Femur (tissue), 1 donor: ENCODE measurements at regions not wholly inside any gene's neighbourhood (a gene's known extent, or its start where the extent isn't known, plus 50 kb on each side); places are given as distances from the start of the nearest gene placed in this dataset.
"Not testable (repeated sequence)": the region's sequence is repeated elsewhere in the genome, so short reads cannot be mapped to it uniquely, and the experiment has no call there.

Experiments
- DNase-seq: peaks from one replicate; pipeline ENCODE4 v3.0.0-alpha.2; 2017

DNA sequence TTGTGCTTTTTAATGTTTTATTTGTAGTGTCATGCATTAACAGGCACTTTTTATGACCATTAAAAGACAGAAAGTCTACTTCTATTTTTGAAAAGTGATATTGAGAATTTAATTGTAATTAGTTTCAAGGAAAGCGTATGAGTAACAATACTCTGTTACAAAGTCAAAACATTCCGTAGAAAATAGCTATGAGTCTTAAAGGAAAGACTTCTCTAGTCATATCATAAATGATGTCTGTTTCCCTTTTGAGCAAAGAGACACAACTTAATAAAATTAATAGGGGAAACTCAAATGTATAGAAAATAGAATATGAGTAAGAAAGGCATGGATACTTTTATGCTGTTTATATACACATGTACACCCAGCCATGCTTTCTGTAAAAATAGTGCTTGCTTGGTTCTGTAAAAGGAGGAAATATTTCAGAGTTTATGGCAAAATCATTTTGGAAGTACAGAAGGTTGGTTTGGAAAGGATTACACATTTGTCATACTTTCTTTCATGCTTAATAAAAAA is 107.8 kb upstream of the AHI1 start:
- no peak for DNase-seq

DNA sequence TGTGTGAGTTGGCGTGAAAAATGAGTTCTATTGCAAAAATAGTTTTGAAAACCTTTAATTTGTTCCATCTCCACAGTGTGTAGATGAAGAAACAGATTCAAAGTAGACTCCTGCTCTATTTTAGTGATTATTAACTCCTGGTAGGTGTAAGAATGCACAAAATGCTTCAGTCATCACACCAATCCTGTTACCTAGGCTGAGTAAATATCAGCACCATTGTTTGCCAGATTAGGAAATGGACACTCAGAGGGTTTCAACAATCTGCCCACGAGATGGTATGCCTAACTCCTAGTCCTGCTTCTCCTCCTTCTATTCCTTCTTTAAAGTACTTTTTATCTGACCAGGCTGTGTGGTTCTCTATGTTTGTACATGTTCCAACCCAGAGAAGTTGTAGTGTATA is 108.9 kb upstream of the AHI1 start:
- DNase-seq, result no peak

DNA sequence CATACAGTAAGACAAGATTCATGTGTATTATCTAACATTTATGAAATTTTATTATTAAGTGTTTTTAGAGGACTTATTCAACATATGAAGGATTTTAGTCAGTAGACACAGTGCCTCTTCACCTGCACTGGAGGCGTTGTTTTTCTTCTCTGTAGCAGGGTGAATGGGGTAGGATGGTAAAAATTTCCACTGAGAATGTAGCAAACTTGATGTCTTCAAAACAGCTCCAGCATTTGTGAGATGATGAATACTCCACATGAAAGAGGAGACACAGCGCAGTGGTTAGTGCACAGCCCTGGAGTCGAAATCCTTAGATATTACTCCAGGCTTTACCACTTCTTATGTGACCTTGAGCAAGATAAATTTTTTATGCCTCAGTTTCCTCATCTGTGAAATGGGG is 110.5 kb upstream of the AHI1 start:
- DNase-seq, result no peak

DNA sequence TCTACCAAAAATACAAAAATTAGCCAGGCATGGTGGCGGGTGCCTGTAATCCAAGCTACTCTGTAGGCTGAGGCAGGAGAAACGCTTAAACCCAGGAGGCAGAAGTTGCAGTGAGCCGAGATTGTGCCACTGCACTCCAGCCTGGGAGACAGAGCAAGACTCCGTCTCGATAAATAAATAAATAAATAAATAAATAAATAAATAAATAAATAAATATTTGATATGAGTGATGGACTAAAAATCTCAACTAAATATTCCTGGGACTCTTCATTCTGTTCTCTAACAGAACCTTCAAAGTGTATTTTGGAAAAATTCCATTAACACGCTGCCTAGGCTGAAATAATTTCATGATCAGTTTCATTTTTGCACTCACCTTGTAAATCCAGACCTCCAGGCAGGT is 112.7 kb upstream of the AHI1 start:
- DNase-seq, result not testable (repeated sequence)

DNA sequence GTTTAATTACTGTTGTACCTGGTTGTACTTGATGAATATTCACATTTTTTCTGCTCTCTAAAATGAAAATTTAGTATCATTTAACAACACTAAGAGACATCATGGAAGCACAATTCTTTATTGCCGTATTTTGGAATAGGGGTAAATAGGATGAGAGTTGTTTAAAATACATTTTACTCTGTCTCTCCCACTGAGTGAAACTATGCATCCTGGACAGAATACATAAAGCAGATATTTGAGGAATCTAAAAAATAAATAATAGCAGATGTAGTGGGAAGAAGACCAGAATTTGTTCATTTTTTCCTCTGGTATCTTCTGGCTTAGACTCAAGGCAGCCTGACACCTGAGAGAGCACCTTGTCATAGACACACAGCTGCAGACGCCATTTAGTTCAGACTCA is 119.1 kb upstream of the AHI1 start:
- DNase-seq, result no peak

DNA sequence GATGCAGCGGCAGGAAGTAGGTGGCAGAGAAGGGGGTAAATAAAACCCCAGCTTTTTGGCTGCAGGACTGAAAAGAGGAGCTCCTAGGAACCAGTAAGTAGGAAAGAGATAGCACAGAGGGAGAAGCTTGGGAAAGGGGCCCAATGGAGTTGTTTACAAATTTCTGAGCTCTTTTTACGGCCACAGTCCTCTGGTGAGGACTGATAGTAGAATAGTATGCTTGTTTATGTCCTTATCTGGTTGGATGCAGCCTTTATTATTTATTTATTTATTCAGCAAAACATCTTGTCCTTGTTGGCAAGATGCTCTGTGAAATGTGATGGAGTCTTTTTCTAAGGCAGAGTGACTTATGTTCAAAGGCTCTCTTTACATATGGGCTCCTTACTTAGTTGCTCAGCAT is 119.7 kb upstream of the AHI1 start:
- no peak for DNase-seq

DNA sequence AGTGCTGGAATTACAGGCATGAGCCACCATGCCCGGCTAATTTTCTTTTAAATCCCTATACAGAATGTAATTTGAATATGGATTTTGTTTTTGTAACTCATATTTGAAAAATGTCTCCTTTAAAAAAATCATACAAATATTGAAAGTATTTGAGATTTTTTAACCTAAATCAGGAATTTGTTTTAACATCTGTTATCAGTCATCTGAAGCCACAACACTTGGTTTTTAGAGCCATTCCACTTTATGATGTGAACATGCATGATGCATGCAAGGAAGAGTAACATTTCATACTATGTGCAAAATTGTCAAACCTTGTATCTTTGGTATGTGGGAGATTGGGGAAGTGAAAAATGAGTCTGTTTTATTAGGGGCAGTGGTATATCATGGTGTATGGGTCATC is 124.5 kb upstream of the AHI1 start:
- no peak for DNase-seq

DNA sequence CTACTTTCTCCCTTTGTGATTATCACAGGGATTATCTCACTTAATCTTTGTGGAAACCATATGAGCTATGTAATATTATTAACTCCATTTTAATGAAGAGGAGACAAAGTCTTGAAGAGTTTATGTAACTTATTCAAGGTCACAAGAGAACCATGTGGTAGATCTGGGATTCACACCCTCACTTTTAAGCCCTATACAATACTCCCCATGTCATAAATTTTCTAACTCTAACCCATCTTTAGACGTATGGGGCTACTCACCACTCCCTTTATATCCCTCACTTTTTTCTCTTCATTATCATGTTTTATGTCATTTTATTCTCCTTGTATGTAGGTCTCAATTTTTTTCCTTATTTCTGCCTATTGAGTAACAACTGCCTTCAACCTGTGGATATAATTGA is 126.4 kb upstream of the AHI1 start:
- DNase-seq, result no peak

DNA sequence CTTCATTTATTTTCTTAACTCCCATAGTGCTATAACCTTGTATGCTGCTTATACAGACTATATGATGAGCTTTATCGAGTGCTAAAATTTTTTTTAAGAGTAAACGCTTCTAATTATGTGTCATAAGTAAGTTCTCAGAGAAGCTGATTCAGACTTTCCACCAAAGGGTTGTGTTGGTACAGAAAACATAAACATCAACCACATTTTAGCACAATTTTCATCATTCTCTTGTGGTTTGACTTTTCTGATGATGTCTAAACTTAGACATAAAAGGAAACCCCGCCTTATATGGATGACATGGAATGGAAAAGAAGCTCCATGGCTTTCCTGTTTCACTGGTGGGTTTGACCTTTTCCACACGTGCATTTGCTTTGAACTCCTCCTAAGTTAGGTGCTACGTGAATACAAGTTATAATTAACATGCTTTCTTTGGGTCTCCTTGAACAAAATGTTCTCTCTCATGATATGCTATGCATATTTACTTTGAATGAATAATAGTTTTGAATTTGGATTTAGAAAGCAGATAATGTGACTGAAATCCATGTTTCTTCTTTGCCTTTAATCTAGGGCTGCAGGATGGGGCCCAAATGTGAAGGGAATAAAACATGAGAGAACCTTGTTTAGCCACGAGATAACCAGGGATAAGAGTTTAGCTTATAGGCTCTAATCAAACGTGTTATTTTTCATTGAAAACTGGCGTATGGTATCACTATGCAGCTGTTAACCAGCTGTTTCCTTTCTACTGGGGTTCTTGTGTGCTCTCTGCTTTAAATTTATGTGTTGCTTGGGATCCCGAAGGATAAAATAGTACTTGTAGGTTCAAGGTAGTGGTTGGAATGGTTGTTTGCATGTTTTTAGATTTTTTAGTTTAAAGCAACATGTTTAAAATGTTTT is 127.1 kb upstream of the AHI1 start:
- no peak for DNase-seq

DNA sequence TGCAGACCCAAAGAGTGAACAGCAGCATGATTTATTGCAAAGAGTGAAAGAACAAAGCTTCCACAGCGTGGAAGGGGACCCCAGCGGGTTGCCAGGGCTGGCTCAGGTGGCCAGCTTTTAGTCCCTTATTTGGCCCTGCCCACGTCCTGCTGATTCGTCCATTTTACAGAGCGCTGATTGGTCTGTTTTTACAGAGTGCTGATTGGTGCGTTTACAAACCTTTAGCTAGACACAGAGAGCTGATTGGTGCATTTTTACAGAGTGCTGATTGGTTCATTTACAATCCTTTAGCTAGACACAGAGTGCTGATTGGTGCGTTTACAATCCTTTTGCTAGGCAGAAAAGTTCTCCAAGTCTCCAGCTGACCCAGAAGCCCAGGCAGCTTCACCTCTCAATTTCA is 128.5 kb upstream of the AHI1 start:
- DNase-seq, result not testable (repeated sequence)

DNA sequence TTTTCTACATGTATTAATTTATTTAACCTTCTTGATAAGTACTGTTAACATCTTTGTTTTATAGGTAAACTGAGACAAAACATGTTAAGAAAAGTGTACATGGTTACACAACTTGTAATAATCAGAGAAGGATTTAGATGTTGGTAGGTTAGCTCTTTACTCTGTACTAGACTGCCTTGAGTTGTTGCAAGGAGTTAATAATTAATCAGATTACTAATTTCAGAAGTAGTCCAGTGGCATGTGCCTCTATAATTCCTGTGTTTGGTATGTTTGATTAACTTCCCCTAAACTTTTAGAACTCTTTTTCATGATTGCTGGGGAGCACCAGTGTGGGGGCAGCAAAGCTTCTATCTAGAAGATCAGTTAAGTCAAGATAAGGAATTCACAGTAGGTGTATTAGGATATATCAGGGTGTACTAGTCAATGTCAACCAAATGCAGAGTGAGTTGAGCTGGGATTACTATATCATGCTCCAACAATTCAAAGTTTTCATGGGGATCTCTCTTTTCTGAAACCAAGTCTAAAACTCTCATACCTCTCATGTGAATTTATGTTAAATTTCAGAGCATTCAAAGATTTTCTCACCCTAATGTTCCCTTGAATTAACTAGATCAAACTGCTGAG is 129.7 kb upstream of the AHI1 start:
- DNase-seq, result no peak

DNA sequence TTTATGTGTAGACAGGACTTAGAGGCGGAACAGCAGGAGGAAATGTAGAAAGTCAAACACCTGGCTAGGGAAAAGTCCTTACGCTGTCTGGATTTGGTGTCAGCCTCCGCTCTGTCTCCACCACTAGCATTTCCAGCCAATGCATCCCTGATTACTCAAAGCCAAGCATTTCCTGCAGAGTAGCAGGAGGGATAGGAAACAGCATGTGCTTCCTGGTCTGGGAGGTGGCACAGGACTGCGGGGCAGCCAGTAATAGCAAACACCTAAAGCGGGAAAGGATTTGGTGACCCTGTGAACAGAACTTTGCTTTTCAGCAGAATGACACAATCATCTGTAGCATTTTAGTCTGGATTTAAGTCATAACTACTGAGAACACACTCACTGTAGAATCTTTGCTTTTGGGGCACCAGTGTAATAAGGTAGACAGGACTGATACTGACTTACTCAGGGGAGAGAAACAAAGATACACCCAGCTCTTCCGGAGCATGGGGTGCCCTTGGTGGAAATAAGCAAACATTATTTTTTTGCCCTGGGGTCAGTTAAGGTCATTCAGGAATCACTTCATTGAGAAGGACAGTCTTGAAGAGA is 133.3 kb upstream of the AHI1 start:
- DNase-seq, result peak; percentile 31

DNA sequence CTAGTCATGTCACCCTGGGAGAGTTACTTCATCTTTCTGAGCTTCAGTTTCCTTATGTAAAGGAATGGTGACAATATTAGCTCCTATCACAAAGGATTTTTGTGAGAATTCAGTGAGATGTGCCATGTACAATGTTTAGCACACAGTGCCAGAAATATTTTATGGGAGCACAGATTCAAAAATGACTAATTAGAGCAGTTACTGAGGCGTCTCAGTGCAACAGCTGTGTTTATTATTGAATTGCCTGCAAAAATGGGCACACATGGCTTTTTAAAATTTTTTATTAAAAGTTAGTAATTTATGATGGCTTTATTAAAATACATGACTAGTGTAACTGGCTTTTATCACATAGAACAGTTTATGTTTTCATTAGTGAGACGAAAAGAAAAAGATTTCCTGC is 134.3 kb upstream of the AHI1 start:
- no peak for DNase-seq

DNA sequence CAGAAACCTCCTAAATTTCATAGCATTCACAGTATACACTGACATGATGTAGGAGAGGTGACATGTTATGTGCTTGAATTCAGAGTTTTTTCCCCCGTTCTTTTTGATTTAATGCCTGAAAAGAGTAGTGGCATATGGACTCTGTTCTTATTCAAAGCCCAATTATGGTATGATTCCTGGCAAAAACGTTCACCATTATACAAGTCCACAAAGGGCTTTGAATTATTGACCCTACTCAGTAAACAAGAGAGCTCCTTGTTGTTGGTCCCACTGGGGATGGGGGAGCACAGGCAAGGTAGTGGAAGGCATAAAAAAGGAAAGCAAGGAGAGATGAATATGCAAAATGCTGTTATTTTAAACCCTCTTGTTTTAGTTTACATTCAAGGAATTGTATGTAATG is 136.0 kb upstream of the AHI1 start:
- DNase-seq, result no peak

DNA sequence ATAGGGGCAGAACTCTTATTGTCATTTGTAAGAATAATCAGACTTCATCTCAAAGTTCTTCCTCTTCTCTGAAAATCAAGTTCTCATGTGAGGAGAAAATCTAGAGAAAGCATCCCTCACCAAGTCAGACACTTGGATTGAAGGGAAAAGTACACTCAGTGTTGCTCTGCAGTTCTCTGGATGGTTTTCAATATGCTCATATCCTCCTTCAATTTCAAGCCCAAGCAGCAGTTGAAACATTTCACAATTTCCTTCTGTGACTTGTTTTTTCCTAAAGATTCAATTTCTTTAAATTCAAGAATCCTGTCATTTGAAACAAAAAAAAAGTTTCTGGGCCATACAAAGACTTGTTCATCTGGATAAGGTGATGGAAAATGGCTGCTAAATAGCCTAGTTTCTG is 140.2 kb upstream of the AHI1 start:
- DNase-seq, result no peak

DNA sequence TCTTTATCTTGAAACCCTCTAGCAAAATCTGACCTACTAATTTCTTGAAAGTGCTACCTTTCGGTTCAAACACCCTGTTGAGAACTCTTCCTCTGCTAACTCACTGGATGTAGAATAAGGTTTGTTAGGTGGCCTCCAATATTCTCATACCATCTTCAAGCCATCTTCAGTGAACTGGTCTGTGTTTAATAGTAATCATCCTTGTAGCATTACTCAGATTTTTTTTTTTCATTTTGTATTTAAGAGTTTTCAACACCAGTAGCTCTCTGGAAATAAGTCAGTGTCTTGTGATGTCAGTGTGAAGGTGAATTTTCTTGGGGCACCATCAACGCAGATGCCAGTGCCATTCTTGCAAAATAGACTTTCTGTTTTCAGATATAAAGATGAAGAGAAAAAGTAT is 140.6 kb upstream of the AHI1 start:
- DNase-seq, result no peak

DNA sequence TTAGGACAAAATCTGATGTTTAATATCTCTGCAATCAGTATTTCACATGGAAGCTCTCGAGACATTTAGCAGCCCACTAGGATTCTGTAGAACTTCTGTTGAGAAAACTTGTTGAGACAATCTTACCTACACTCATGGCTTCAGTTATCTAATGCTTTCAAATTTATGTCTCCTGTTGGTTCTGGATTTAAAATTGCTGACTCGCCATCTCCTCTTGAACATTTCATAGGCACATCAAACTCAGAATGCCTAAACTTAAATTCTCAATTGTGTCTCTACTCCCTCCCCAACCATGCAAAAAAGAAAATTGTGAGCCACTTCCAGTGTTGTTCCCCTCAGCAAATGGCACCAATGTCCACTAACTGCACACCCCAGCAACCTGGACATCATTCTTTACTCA is 142.5 kb upstream of the AHI1 start:
- no peak for DNase-seq

DNA sequence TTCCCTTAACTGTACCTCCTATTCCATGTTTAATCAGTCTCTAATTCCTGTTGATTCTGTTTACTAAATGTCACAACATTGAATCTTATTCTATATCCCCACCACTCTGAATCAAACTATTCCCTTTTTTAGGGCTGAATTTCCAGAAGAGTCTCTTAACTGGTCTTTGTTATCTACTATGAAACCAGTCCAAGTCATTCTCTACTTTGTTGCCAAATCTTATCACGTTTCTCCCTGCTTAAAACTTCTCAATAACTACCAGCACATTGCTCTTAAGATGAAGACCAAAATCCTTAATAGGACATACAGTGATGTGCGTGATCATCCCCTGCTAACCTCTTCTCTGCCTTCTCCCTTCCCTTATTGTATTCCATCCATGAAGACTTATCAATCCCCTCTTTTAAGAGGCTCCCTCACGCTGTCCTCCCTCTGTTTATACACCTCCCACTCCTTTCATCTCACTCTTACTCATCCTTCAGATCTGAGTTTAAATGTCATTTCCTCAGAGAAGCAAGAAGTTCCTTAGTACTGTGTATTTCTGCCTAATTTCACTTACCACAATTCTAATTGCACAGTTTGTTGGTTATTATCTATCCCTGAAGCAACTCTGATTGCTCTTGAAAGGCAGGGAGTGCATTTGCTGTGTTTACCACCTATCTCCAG is 143.0 kb upstream of the AHI1 start:
- no peak for DNase-seq

DNA sequence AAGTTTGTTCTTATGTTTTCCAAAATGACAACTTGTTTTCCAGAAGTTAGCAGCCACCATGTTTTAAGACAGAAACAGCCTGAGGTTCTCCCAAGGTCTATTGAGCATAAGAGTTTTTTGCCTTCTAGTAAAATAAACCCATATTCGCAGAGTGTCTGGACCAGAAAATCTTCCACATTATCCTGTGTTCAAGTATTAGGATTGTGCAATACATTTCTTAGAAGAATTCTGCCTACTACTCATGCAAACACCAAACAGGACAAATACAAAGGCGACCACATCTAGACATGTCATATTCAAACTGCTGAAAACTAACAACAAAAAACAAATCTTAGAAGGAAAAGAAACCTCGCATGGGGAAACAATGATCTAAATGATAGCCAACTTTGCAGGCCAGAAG is 145.4 kb upstream of the AHI1 start:
- no peak for DNase-seq

DNA sequence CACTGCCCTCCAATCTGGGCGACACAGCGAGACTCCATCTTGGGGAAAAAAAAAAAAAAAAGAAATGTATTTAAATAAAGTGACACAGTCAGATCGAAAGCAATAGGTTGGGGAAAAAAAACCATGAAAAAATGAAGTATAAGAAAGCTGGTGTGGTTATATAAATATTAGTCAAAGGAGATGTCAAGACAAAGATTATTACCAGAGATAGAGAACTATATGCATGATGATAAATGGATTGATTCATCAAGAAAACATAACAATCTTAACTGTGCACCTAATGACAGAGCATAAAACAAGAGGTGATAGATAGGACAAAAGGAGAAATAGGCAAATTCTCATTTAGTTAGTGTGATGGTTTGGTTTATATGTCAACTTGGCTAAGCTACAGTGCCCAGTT is 146.9 kb upstream of the AHI1 start:
- DNase-seq, result no peak

DNA sequence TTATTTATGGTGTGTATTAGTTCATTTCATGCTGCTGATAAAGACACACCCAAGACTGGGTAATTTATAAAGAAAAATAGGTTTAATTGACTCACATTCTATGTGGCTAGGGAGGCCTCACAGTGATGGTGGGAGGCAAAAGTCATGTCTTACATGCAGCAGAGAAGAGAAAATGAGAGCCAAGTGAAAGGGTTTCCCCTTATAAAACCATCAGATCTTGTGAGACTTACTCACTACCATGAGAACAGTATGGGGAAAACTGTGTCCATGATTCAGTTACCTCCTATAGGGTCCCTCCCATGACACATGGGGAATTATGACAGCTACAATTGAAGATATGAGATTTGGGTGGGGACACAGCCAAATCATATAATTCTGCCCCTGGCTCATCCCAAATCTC is 150.0 kb upstream of the AHI1 start:
- DNase-seq, result no peak

DNA sequence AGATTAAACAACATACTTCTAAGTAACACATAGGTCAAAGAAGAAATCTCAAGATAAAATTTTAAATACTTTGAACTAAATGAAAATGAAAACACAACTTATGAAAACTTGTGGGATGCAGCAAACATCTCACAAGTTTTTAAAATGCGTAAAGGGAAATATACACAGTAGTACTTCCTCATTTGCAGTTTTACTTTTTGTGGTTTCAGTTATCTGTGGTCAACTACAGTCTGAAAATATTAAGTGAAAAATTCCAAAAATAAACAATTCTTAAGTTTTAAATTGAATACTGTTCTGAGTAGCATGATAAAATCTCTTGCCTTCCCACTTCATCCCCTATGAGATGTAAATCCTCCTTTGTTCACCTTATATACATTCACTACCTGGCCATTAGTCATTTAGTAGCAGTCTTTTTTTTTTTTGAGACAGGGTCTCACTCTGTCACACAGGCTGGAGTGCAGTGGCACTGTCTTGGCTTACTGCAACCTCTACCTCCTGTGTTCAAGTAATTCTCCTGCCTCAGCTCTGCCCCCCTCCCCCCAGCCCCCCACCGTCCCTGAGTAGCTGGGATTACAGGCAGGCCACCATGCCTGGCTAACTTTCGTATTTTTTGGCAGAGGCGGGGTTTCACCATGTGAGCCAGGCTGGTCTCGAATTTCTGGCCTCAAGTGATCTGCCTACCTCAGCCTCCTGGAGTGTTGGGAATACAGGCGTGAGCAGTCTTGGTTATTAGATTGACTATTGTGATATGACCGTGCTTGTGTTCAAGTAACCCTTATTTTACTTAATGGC is 154.6 kb upstream of the AHI1 start:
- no peak for DNase-seq

DNA sequence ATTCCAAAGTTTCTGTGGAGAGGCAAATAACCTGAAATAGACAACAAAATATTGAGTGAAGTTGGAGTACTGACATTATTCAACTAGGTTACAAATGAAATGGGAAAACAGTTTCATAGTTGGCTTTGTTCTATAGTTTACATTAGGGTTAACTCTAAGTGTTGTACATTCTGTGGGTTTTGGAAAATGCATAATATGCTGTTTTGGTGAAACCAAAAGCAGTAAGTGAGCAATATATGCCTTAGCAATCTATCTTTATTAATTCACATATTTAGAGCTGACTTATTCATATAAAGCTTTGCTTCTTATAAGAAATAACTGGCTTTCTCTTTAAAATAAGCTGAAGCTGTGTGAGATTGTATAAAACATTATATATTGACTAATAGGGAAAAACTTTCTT is 157.5 kb upstream of the AHI1 start:
- no peak for DNase-seq
